Aorta (tissue), 5 donors: ENCODE measurements at regions not wholly inside any gene's neighbourhood (a gene's known extent, or its start where the extent isn't known, plus 50 kb on each side); places are given as distances from the start of the nearest gene placed in this dataset.

Experiments
- ATAC-seq: fragments of 200-7000 bp; cut with Tn5 transposase; one replicate; pipeline ENCODE4 v1.9.1; 2022; ENCODE audit warnings: moderate library complexity; ENCODE audit not compliant: low FRiP score
- DNase-seq, 2 donors: peaks; one replicate each; pipeline ENCODE4 v3.0.0-alpha.2; 2020
- H3K27ac ChIP-seq, 2 donors: one replicate each; pipeline ENCODE4 v1.5.1; 2013; ENCODE audit warnings: low read length in 2 of 2, mild to moderate bottlenecking in 2 of 2, moderate library complexity in 2 of 2, control low read depth in 1 of 2, inconsistent platforms in 1 of 2, low read depth in 1 of 2
- H3K27me3 ChIP-seq, 2 donors: one replicate each; pipeline ENCODE4 v1.6.1; 2013; ENCODE audit warnings: control low read depth in 1 of 2, low read length in 1 of 2, mild to moderate bottlenecking in 1 of 2, moderate library complexity in 1 of 2; ENCODE audit not compliant: insufficient read depth in 2 of 2, control insufficient read depth in 1 of 2
- H3K36me3 ChIP-seq, 2 donors: one replicate each; pipeline ENCODE4 v1.6.1; 2013; ENCODE audit warnings: control low read depth in 1 of 2, low read length in 1 of 2, mild to moderate bottlenecking in 1 of 2; ENCODE audit not compliant: insufficient read depth in 2 of 2, control insufficient read depth in 1 of 2
- H3K4me1 ChIP-seq, 2 donors: one replicate each; pipeline ENCODE4 v1.6.1; 2013; ENCODE audit warnings: low read length in 2 of 2, control low read depth in 1 of 2, mild to moderate bottlenecking in 1 of 2, moderate library complexity in 1 of 2; ENCODE audit not compliant: insufficient read depth in 2 of 2, control insufficient read depth in 1 of 2
- H3K4me3 ChIP-seq, 2 donors: one replicate each; pipeline ENCODE4 v1.5.1; 2013; ENCODE audit warnings: low read length in 2 of 2, control low read depth in 1 of 2, mild to moderate bottlenecking in 1 of 2
- H3K9me3 ChIP-seq: one replicate; pipeline ENCODE4 v1.6.1; 2013; ENCODE audit warnings: mild to moderate bottlenecking, low read length; ENCODE audit not compliant: control insufficient read depth
- WGBS, 2 donors: extraction: QIAGEN DNeasy Blood & Tissue Kit; methylation state at CpG; one replicate each; pipeline ENCODE4 v1.1.7; 2013; 5-methylcytosine and 5-hydroxymethylcytosine counted together
- intact Hi-C, 2 donors: fragments of 100-400 bp; cut with DNase I; formaldehyde crosslinking; loops; one replicate each; pipeline versions ENCODE4 v1.14.2 to v1.15.0; 2022
- donor health status: healthy with polysubstance abuse.
- donor health status: Bipolar disorder and iron deficiency.
- donor health status: DM: no; HTN: no; CAD: no.
- donor health status: DM: no; HTN: no; CAD: no.
- donor health status: DM: yes; HTN: yes; CAD: no.

DNA sequence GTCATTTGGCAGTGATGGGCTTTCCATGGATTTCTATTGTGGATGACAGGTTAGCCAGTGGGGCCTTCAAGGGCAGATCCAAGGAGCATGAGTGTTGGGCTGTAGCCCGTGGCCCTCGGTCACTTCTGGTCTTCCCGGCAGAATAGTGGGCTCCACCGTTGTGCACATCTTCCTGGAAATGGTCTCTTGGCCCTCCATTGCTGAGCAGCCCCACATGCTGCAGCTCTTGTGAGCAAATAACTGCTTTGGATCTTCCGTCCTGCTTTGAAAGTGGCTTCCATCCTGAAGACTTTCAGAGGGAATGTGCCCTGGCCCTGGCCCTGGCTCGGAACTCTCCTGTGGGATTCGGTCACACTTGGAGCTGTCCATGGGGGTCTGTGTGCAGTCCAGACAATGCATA is 102.8 kb downstream of the SNRPN start:
- peaks cover 93% of the 10 kb centered on the region for H3K9me3 ChIP-seq
- intact Hi-C loops, result no loop called here
- WGBS, 2 donors, result 95% methylated on average over 7 of the region's 7 CpGs
- DNase-seq (peak in 1 of 2 donors; percentile 51), ATAC-seq (no peak)
- H3K4me1 ChIP-seq, result no peaks in the 10 kb centered on the region
- H3K4me3 ChIP-seq, result no peak overlapping the region
- H3K36me3 ChIP-seq, result peaks cover 8 to 47% of the 10 kb centered on the region in 2 donors
- H3K27ac ChIP-seq, result no peak overlapping the region
- no peaks in the 10 kb centered on the region for H3K27me3 ChIP-seq

DNA sequence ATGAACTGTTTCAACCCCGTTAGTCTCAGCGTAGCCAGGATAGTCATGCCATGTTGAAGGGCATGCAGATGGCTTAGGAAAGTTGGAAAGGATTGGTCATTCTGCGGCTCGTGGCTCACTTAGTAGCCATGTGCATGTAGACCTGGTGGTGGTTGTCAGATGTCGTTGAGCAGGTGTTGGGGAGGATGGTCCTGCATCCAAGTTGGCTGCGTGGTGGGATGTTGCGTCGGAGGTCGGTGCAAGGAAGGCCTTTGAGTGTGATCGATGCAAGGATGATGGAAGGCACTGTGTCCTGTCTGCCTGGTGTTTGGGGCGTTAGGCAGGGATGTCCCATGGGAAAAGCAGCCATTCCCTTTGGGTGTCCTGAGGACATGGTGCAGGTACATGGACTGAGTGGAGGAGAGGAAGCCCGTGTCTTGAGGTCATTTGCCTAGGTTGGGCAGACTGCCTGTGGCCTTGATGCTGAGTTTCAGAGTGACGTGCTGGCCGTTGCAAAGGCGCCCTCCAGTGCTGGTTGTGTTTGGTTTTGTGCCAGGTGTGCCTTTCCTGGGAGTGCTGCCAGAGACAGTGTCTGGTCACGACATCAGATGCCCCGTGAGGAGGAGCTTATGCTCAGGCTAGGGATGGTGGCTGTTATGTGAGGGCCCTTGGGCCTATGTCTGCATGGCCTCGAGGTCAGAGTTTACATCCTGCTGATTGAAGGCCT is 103.4 kb downstream of the SNRPN start:
- Histone ChIP-seq H3K4me3 (no peak overlapping the region), H3K36me3 (peaks cover 3 to 48% of the 10 kb centered on the region in 2 donors), H3K9me3 (peaks cover 94% of the 10 kb centered on the region), H3K27me3 (no peaks in the 10 kb centered on the region), H3K27ac (no peak overlapping the region), H3K4me1 (no peaks in the 10 kb centered on the region)
- intact Hi-C loops, result no loop called here
- peak in 1 of 2 donors; percentile 61 for DNase-seq
- no peak for ATAC-seq
- 92% methylated on average over 18 of the region's 18 CpGs for WGBS, 2 donors

DNA sequence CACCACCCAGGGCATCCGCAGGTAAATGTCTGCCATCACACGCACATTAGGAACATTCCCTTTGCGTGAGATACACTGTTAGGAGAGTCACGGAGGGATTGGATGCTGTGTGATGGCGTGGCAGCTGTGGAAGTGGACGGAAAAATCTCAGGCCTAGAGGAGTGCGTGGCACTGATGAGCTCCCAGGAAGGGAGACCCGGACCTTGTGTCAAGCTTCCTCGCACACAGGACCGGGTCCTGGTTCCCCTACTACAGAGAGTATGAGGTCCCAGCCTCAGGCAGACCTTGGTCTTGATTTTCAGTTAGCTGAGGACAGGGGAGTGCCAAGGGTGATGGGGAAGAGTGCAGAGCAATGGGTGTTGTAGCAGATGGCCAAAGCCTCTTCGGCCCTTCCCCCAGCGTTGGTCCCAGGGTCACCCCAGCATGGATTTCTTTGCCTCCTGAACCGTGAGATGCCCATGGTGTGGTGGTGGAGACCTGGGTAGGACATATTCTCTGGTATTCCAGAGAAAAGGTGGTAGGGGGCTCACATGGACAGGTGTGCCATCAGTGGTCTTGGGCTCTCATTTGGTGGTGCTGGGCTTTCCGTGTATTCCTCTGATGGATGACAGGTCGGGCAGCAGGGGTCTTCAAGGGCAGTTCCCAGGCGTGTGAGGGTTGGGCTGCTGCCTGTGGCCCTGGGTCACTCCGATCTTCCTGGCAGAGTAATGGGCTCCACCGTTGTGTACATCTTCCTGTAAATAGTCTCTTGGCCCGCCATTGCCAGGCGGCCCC is 105.1 kb downstream of the SNRPN start:
- Histone ChIP-seq H3K27me3 (no peaks in the 10 kb centered on the region), H3K4me1 (no peaks in the 10 kb centered on the region), H3K27ac (no peak overlapping the region), H3K4me3 (no peak overlapping the region), H3K36me3 (peaks cover 3 to 56% of the 10 kb centered on the region in 2 donors), H3K9me3 (peaks cover 94% of the 10 kb centered on the region)
- DNase-seq (peak in 1 of 2 donors; percentile 35), ATAC-seq (no peak)
- WGBS, 2 donors, result 89 to 94% methylated on average over 20 of the region's 20 CpGs
- intact Hi-C loops, result loop anchor here in 1 of 2 donors (10.0 kb wide), 1 partner anchor 55 kb away; no protein-coding TSS in a partner anchor

DNA sequence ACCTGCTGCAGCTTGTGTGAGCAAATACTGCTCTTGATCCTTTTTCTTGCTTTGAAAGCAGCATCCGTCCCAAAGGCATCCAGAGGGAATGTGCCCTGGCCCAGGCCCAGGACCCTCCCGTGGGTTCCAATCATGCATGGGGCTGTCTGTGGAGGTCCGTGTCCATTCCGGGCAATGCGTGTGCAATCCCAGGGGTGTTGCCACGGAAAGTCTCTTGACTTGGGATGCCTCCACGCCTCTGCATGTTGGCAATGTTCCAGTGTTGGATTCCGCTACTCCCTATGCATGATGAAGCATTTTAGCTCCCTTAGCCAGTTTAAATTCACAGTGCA is 105.7 kb downstream of the SNRPN start:
- intact Hi-C loops, result loop anchor here in 1 of 2 donors (10.0 kb wide), 1 partner anchor 56 kb away; no protein-coding TSS in a partner anchor
- 84 to 86% methylated on average over 8 of the region's 8 CpGs for WGBS, 2 donors

DNA sequence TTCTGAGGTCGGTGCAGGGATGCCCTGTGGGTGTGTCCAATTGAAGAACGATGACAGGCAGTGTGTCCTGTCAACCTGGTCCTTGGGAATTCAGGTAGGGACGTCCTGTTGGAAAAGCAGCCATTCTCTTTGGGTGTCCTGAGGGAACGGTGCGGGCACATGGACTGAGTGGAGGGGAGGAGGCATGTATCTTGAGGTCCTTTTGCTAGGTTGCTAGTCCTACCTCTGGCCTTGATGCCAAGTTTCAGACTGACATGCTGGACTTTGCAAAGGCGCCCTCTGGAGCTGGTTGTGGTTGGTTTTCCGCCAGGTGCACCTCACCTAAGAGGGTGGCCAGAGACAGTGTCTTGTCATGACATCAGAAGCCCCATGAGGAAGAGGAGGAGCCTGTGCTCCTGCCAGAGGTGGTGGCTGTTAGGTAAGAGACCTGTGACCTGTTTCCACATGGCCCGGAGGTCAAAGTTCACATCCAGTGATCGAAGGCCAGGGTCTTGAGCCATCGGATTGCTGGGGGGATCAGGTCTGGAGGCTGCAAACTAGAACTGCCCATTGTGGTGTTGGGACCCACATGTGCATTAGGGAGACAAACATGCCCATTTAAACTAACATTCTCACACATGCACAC is 106.3 kb downstream of the SNRPN start:
- DNase-seq (peak in 1 of 2 donors; percentile 15), ATAC-seq (no peak)
- Histone ChIP-seq H3K27ac (no peak overlapping the region), H3K27me3 (no peaks in the 10 kb centered on the region), H3K4me3 (no peak overlapping the region), H3K4me1 (no peaks in the 10 kb centered on the region), H3K9me3 (peaks cover 93% of the 10 kb centered on the region), H3K36me3 (peaks cover 0 to 59% of the 10 kb centered on the region in 2 donors)
- intact Hi-C loops, result loop anchor here in 1 of 2 donors (10.0 kb wide), 1 partner anchor 56 kb away; no protein-coding TSS in a partner anchor
- 84 to 86% methylated on average over 10 of the region's 10 CpGs for WGBS, 2 donors

More for the DNA sequence above, 105.7 kb downstream of the SNRPN start:
- peaks cover 3 to 54% of the 10 kb centered on the region in 2 donors for H3K36me3 ChIP-seq
- H3K27me3 ChIP-seq, result no peaks in the 10 kb centered on the region
- no peak overlapping the region for H3K27ac ChIP-seq
- peaks cover 94% of the 10 kb centered on the region for H3K9me3 ChIP-seq
- H3K4me3 ChIP-seq, result no peak overlapping the region
- DNase-seq, result peak in 1 of 2 donors; percentile 48
- no peak for ATAC-seq
- H3K4me1 ChIP-seq, result no peaks in the 10 kb centered on the region

DNA sequence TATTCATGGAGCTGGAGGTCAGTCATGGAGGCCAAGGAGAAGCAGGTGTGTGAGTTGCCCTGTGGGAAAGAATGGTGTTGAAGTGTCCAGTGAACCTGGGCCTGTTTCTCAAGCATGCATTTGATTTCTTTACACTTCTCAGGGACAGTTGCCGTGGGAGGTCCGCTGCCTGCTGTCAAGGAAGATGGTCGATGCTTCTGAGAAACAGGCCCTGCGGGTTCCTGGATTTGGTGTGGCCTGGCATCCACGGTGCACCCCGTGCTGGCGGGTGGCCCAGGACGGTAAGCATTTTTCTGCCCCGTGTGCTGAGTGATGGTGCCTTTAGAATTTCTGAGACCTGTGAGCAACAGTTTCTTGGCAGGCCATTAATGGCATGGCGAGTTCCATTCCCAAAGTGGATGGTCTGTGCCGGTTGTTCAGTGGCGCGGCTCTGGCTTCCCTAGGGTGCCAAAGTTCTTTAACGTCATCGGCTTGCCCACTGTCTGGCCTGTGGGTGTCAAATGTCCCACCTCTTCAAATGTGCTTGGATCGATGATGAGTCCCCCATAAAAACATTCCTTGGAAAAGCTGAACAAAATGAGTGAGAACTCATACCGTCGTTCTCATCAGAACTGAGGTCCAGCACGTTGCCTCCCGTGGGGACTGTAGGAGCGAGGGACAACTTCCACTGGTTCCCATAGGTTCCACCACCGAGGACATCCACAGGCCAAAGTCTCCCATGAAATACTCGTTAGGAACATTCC is 107.2 kb downstream of the SNRPN start:
- Histone ChIP-seq H3K27ac (no peak overlapping the region), H3K9me3 (peaks cover 94% of the 10 kb centered on the region), H3K4me3 (no peak overlapping the region), H3K36me3 (peaks cover 0 to 62% of the 10 kb centered on the region in 2 donors), H3K27me3 (no peaks in the 10 kb centered on the region), H3K4me1 (no peaks in the 10 kb centered on the region)
- intact Hi-C loops, result loop anchor here in 1 of 2 donors (10.0 kb wide), 1 partner anchor 57 kb away; no protein-coding TSS in a partner anchor
- ATAC-seq (no peak), DNase-seq (peak in 1 of 2 donors; percentile 41)
- WGBS, 2 donors, result 93 to 94% methylated on average over 23 of the region's 23 CpGs

DNA sequence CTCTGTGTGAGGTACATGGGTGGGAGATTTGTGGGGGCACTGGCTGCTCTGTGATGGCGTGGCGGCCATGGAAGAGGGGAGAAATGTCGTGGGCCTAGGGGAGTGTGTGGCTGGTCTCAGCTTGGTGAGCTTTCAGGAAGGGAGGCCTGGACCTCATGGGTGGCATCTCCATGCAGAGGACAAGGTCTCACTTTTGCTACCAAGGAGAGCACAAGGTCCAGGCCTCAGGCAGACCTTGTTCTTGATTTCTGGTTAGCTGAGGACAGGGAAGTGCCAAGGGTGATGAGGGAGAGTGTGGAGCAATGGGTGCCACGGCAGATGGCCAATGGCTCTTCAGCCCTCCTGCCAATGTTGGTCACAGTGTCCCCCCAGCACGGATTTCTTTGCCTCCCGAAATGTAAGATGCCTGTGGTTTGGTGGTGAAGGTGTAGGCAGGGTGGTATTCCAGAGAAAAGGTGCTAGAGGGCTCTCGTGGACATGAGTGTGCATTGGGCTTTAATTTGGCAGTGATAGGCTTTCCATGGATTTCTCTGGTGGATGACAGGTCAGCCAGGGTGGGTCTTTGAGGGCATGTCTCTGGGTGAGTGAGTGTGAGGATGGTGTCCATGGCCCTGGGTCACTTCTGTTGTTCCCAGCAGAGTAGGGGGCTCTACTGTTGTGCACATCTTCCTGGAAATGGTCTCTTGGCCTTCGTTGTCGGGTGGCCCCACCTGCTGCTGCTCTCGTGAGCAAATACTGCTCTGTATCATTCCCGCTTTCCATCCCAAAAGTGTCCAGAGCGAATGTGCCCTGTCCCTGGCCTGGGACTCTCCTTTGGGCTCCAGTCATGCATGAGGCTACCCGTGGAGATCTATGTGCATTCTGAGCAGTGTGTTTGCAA is 108.0 kb downstream of the SNRPN start:
- Histone ChIP-seq H3K36me3 (peaks cover 0 to 62% of the 10 kb centered on the region in 2 donors), H3K4me3 (no peak overlapping the region), H3K27ac (no peak overlapping the region), H3K9me3 (peaks cover 95% of the 10 kb centered on the region), H3K4me1 (no peaks in the 10 kb centered on the region), H3K27me3 (no peaks in the 10 kb centered on the region)
- ATAC-seq, result no peak
- DNase-seq, result peak in 1 of 2 donors; percentile 9
- 78 to 84% methylated on average over 13 of the region's 13 CpGs for WGBS, 2 donors
- intact Hi-C loops, result loop anchor here in 1 of 2 donors (10.0 kb wide), 1 partner anchor 58 kb away; no protein-coding TSS in a partner anchor
